Stimulated activated CD4-positive, alpha-beta T cell treated with anti-CD3 and anti-CD28 coated beads, Interleukin-1b, Interleukin-23, amount 100 ng/mL, for 1 hour (primary cell): ENCODE measurements at regions not wholly inside any gene's neighbourhood (a gene's known extent, or its start where the extent isn't known, plus 50 kb on each side); places are given as distances from the start of the nearest gene placed in this dataset.
"Not testable (repeated sequence)": the region's sequence is repeated elsewhere in the genome, so short reads cannot be mapped to it uniquely, and the experiment has no call there.

ENCODE experiments used
- DNase-seq, 2 donors: peaks; one replicate each; pipeline ENCODE4 v3.0.0-alpha.2; 2020; ENCODE audit warnings: low read depth in 2 of 2

DNA sequence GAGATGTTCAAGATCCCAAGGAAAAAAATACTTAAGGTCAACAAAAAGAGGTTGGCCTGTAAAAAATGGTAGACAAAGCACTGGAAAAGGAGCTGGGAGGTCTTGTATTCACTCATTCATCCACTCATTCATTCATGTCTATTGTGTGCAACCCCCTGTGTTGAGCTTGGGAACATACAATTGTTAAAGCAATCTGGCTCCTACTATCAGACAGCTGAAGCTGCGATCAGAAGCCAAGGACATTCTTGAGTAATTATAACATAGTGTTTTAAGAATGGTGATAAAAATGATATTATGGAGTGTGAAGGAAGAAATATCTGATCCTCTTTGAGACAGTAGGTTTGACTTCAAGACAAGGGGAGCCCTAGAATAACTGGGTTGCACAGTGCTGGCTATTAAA lies 693.4 kb downstream of the TOX3 start:
- no peak for DNase-seq

DNA sequence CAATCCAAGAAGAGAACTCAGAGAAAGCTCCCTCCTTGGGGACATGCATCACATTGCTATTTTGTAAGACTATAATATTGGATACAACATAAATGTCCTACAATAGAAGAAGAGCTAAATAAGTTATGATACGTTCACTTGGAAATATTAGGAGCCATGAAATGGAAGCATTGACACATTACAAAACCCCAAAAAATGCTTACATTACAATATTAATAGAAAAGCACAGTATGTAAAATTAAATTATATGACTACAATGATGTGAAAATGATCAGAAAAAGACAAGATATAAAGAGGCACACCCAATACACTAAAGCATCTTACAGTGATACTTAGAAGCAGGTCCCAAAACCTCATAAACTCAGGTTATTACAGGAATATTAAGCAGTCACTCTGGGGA lies 694.1 kb downstream of the TOX3 start:
- DNase-seq, result no peak

- DNase-seq, result no peak
Observed at GRCh38 chr16:51851111-51851510, 695.8 kb downstream of the TOX3 start.

GRCh38 chr16:51849715-51850114 lies 697.2 kb downstream of the TOX3 start:
- DNase-seq, result no peak

DNA sequence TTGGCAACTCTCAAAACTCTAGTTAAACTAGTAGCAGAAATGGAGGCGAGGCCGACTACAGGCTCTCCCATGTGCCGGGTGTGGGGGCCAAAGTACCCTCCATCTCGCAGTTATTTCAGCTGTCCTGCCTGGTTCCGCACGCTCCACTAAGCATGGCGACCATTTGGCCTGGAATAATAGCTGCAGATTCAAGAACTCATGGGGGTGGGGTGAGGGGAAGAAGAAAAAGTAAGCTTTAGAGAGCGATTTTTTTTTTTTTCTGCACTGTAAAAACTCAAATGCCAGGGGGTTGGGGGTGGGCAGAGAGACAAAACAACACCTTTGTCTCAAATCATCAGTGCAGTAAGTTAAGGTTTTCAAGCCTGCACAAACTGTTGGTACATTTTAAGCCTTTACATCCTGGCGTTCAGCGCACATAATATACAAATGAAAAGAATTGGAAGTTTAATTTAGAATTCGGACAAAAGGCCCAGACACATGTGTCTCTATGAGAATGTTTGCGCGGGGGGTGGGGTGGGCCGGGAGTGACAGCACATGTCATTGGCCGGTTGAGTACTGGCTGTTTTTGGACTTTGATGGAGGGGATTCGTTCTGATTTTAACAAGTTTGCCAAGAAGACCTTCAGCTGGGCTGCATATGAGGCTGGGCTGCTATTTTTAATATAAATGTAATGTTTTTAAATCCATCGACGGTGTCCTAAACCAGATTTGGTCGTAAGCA lies 694.7 kb upstream of the SALL1 start:
- DNase-seq, result no peak

- no peak for DNase-seq
Observed at GRCh38 chr16:51839727-51840462, 688.8 kb upstream of the SALL1 start.

GRCh38 chr16:51834794-51835193 lies 683.7 kb upstream of the SALL1 start:
- no peak for DNase-seq

DNA sequence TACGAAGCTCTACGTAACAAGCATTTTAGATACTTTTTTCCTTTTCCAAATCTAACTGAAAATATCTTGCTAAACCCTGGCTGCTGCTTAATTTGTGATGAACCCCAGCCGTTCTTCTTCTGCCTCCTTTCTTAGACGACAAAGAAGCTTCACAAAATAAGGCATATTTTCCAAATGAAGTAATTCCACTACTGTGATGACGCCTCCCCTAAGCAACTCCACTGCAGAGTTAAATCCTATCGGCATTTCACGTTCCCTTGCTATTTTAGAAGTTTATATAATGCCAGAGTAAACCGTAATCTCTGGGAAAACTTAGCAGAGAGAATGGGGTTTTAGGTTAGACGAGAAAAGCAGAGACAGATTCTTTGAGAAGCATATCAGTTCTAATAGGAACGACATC lies 683.1 kb upstream of the SALL1 start:
- DNase-seq, result no peak

GRCh38 chr16:51831595-51832367 lies 680.7 kb upstream of the SALL1 start:
- no peak for DNase-seq

DNA sequence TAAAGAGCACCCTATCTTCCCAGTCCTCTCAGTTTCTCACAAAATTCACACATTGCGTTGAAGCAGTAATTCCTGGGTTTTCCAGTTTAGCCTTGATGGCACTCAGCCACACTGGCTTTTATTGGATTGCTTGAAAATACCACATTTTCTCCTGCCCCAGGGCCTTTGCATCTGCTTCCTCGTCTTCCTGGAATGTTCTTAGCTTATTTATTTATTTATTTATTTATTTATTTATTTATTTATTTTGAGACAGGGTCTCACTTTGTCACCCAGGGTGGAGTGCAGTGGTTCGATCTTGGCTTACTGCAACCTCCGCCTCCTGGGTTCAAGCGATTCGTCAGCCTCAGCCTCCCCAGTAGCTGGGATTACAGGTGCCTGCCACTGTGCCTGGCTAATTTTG lies 680.0 kb upstream of the SALL1 start:
- DNase-seq, result not testable (repeated sequence)

DNA sequence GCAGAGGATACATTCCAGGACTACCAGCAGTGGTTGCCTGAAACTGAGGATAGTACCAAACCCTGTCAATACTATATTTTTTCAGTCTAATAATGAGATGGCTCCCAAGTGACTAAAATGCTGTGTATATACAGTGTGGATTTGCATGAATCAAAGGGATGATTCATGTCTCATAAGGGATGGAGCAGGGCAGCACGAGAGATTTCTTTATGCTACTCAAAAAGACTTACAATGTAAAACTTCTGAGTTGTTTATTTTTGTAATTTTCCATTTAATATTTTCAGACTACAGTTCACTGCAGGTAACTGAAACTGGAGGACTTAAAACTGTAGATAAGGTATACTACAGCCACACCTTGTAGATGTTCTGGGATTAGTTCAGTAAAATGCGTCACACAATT lies 674.7 kb upstream of the SALL1 start:
- DNase-seq, result no peak

DNA sequence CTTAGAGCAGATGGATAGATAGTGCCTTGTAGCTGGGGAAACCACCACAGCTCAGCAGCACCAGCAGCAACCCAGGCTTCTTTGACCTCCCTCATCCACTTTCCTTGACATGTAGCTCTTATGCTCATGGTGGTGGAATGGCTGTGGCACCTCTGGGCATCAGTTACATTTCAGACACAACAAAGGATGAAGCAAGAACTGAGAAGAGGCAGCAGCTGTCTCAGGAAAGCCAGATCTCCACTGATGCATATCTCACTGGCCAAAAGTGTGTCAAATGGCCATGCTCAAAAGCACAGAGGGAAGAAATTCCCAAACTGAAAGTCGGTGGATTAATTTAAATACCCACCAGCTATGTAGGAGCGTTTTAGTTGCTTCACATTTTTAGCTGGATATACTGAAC lies 671.4 kb upstream of the SALL1 start:
- DNase-seq, result no peak

GRCh38 chr16:51821527-51821926 lies 670.5 kb upstream of the SALL1 start:
- DNase-seq, result no peak

GRCh38 chr16:51820176-51820575 lies 669.1 kb upstream of the SALL1 start:
- no peak for DNase-seq

DNA sequence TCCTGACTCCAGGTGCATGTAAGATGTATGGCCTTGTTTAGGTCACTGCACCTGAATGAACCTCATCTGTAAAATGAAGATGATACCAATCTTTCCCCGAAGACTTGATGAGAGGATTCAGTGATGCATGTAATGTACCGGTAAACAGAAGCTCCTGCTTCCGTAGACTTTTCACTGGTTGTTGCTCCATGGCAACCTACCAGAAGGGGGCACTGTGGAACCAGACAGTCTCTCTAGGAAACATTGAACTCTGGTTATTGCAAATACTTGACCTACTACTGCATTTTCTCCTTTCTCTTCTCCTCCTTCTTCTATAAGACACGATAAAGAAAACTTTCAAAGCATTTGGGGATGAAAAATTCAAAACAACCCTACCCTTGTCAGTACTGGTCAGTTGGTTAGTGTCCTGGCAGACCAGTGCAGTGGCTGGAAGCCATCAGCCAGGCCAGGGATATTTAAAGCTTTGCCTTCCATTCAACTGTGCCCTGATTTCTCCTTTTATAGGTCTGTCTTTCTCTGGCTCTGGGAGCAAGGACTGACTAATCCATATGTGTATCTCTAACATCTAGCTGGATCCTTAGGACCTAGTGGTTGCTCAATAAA lies 667.4 kb upstream of the SALL1 start:
- DNase-seq, result no peak

DNA sequence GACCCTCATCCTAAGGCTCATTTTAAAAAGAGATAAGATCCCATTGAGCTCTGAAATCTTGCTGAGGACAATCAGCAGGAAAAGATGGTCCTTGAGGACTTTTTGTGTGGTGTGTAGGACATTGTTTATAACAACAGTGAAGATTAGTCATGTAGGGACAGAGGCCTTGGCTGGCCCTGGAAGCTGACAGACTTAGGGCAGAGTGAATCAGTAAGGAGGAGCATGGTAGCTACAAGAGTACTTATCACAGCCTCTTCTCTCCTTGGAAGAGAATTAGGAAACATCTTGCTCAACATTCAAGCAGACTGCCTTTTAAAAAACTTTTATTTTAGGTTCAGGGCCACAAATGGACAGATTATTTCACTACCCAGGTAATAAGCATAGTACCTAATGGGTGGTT lies 665.9 kb upstream of the SALL1 start:
- DNase-seq, result no peak

DNA sequence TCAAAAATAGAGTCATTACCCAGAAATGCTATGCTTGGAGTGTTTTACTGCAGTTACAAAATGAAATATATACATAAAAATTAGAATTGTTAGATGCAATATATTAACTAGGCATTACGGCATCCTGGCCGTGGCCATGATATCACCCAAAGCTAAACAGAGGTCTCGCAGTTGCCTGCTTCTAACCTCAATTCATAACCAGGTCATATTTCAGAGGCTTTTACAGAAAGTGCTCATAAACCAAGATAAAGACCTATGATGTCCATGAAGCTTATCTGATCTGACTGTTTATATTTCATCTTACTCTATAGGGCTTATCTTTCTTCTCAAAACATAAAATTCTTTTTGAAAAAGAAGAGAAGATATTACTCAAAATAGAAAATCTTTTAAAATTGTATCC lies 664.5 kb upstream of the SALL1 start:
- no peak for DNase-seq

DNA sequence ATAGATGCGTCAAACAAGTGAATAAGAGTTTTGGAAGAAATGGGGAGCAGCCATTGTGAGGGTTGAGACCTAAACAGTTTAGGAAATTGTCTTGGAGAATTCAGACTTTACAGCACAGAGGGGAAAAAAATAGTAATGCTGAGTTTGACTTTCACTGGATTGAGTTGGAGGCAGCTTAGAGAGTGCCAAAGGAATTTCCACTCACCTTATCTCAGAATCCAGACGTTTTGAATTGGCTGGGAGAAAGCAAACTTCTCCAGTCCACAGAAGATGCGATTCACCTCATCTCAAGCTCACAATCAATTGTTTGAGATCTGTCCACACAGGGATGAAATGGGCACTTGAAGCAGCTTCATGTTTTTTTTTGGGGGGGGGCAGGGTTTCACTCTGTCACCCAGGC lies 663.5 kb upstream of the SALL1 start:
- DNase-seq, result no peak

DNA sequence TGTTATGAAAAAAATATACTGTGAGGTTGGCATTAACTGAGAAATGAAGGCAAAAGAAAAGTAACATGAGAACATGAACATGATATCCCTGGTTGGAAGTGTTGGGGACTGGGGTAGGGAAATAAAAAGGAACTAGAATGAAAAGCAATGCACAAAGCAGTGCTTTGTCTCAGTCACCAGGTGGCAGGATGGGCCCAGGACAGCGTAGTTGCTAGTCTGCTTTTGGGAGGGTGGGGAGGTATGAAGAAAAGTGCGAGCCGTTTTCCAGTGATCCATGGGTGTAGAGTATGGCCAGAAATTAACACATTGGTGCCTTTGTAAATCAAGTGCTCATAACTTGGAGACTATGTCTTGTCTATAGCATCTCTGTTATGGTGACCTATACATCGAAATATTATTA lies 662.5 kb upstream of the SALL1 start:
- no peak for DNase-seq

DNA sequence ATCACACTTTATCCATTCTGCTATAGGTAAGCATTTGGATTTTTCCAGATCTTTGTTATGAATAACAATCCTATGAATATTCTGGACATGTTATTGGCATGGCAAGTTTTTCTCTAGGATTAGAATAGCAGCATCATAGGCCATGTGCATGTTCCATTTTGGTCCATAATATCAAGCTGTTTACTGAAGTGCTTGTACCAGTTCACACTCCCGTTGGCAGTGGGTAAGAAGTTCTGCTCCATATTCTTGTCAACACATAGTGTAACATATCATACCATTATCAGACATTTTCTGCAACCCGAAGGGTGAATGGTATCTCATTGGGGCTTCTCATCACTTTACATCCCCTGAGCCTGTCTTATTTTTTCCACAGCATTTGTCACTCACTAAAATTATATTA lies 661.9 kb upstream of the SALL1 start:
- DNase-seq, result no peak

DNA sequence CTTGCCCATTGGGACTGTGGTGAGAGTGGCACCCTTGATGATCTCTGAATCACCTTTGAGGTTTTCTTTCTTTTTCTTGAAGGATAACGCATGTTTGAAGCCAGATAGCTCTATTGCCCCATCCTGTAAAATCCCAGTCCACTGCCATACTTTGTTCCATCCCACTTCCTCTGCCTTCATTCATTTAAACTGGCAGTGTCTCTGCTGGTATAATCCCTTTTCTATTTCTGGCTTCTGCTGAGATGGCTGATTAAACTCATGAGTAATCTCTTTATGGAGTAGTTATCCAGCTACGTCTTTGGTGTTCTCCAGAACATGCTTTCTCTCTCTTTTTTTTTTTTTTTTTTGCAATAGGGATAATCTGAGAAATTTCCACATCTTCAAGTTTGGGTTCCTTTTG lies 656.5 kb upstream of the SALL1 start:
- DNase-seq, result no peak

DNA sequence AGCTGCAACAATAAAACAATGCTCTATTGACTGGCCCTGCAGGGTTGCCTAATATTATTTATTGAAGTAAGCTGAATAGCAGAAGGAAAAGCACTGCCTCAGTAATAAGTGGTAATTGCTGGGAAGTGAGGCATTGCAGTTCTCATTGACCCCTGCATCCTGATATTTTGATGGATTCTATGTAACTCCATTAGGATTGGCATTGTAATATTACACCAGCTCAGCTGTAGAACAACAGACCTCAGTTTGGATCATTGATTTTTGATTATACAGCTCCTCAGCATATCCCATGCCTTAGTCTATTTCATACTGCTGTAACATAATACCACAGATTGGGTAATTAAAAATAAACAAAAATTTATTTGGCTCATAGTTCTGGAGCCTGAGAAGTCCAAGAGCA lies 650.6 kb upstream of the SALL1 start:
- no peak for DNase-seq
